Ascending aorta (tissue), 2 donors: ENCODE measurements at regions not wholly inside any gene's neighbourhood (a gene's known extent, or its start where the extent isn't known, plus 50 kb on each side); places are given as distances from the start of the nearest gene placed in this dataset.

Experiments used
- DNase-seq, 2 donors: peaks; one replicate each; pipeline ENCODE4 v3.0.0-alpha.2; 2019; ENCODE audit warnings: low spot score in 2 of 2
- H3K27ac ChIP-seq, 2 donors: fragments of 200-600 bp; sonication (generic); one replicate each; pipeline ENCODE4 v1.5.1; 2016 to 2017; ENCODE audit warnings: mild to moderate bottlenecking in 1 of 2
- H3K27me3 ChIP-seq: fragments of 200-600 bp; sonication (generic); one replicate; pipeline ENCODE4 v1.5.1; 2017
- H3K36me3 ChIP-seq, 2 donors: fragments of 200-600 bp; sonication (generic); one replicate each; pipeline ENCODE4 v1.5.1; 2016
- H3K4me1 ChIP-seq, 2 donors: fragments of 200-600 bp; sonication (generic); one replicate each; pipeline ENCODE4 v1.5.1; 2016 to 2017; ENCODE audit warnings: mild to moderate bottlenecking in 1 of 2
- H3K4me3 ChIP-seq, 2 donors: fragments of 200-600 bp; sonication (generic); one replicate each; pipeline ENCODE4 v1.5.1; 2016 to 2017; ENCODE audit warnings: mild to moderate bottlenecking in 1 of 2
- H3K9me3 ChIP-seq, 2 donors: fragments of 200-600 bp; sonication (generic); one replicate each; pipeline ENCODE4 v1.5.1; 2016
- intact Hi-C: fragments of 100-400 bp; cut with DNase I; formaldehyde crosslinking; loops from one replicate; pipeline ENCODE4 v1.15.1; 2023
- TF ChIP-seq, protein P1 (sequence below), 3 experiments: fragments of 200-600 bp in 2 of 3; fragments of 450-650 bp in 1 of 3; sonication (generic) in 2 of 3; IDR thresholded peaks; one replicate each; pipeline ENCODE4 v1.5.1; 2016 to 2019; ENCODE audit warnings: antibody characterized with exemption in 3 of 3, mild to moderate bottlenecking in 1 of 3, moderate library complexity in 1 of 3

DNA sequence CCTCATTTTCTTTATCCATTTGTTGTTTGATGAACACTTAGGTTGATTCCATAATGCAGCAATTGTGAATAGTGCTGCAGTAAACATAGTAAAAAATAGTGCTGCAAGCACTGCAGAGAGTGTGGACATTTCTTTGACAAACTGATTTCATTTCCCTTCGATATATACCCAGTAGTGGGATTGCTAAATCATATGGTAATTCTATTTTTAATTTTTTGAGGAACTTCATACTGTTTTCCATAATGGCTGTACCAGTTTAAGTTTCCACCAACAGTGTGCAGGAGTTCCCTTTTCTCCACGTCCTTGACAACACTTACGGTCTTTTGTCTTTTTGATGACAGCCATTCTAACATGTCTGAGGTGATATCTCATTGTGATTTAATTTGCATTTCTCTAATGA lies 138.2 kb upstream of the PLPPR1 start:
- Histone ChIP-seq H3K4me3 (no peak overlapping the region), H3K27ac (no peak overlapping the region), H3K9me3 (no peaks in the 10 kb centered on the region), H3K4me1 (no peaks in the 10 kb centered on the region), H3K36me3 (no peaks in the 10 kb centered on the region), H3K27me3 (no peaks in the 10 kb centered on the region)
- DNase-seq, result no peak
- intact Hi-C loops, result no loop called here
- TF ChIP-seq, protein P1, sequence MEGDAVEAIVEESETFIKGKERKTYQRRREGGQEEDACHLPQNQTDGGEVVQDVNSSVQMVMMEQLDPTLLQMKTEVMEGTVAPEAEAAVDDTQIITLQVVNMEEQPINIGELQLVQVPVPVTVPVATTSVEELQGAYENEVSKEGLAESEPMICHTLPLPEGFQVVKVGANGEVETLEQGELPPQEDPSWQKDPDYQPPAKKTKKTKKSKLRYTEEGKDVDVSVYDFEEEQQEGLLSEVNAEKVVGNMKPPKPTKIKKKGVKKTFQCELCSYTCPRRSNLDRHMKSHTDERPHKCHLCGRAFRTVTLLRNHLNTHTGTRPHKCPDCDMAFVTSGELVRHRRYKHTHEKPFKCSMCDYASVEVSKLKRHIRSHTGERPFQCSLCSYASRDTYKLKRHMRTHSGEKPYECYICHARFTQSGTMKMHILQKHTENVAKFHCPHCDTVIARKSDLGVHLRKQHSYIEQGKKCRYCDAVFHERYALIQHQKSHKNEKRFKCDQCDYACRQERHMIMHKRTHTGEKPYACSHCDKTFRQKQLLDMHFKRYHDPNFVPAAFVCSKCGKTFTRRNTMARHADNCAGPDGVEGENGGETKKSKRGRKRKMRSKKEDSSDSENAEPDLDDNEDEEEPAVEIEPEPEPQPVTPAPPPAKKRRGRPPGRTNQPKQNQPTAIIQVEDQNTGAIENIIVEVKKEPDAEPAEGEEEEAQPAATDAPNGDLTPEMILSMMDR (IDR thresholded peaks at IDR 0.05), result no peak

DNA sequence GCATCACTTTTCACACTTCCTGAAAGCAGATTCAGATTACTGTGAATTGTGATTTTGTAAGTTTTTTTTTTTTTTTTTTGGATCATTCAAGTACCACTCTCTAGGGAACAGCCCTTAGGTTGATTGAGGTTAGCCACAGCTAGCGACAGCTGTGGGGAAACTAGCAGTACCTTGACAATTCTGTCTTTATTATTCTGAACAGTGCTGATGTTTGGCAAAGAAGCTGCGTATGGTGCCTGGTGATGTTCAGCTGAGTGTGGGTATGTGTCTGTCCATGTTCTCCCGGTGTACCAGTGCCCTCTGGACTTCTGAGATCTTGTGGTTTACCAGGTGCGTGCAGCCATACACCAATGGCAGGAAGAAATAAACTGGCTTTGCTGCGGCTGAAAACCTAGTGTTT lies 117.3 kb upstream of the PLPPR1 start:
- DNase-seq, result no peak
- no peaks in the 10 kb centered on the region for H3K9me3 ChIP-seq
- H3K4me1 ChIP-seq, result no peaks in the 10 kb centered on the region
- no peak overlapping the region for H3K4me3 ChIP-seq
- TF ChIP-seq, protein P1 (IDR thresholded peaks at IDR 0.05), result no peak
- H3K27me3 ChIP-seq, result no peaks in the 10 kb centered on the region
- intact Hi-C loops, result no loop called here
- H3K27ac ChIP-seq, result no peak overlapping the region
- no peaks in the 10 kb centered on the region for H3K36me3 ChIP-seq

DNA sequence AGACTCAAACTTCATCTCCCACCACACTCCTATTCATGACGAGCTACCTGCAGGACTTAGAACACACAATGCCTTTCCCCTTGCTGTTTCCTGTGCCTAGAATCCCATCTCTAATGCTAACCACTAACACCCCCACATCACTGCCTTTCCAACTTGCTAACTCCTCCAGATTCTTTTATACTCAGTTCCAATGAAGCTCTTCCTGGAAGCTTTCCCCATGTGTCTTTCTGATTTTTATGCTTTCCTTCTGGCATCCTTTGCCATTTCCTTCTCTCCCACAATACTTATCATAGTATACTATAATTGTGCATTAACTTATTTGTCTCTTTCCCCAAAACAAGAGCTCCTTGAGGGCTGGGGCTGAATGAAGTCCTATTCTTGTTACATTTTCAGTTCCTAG lies 115.3 kb upstream of the PLPPR1 start:
- Histone ChIP-seq H3K9me3 (no peaks in the 10 kb centered on the region), H3K36me3 (no peaks in the 10 kb centered on the region), H3K27me3 (no peaks in the 10 kb centered on the region), H3K27ac (no peak overlapping the region), H3K4me1 (no peaks in the 10 kb centered on the region), H3K4me3 (no peak overlapping the region)
- TF ChIP-seq, protein P1 (IDR thresholded peaks at IDR 0.05), result no peak
- intact Hi-C loops, result no loop called here
- DNase-seq, result no peak

DNA sequence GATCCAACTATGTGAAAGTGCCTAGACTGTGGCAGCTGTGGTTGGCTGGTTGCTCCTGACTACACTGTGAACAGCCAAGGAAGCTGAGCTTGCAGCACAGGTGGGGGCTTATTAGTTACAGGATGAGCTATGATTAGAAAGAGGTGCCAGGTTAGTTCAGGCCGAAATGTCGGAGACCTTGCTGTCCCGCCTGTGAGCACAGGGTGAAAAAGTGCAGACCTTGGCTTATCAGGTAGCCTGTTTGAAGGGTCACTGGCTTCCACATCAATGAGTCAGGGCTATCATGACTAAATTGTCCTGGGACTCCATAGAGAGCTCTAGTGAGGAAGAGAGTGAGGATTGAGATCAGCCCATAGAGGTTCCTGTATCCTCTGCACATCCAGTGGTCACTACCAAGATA lies 114.3 kb upstream of the PLPPR1 start:
- TF ChIP-seq, protein P1 (IDR thresholded peaks at IDR 0.05), result no peak
- intact Hi-C loops, result no loop called here
- no peak overlapping the region for H3K4me3 ChIP-seq
- no peak overlapping the region for H3K27ac ChIP-seq
- H3K9me3 ChIP-seq, result no peaks in the 10 kb centered on the region
- no peaks in the 10 kb centered on the region for H3K4me1 ChIP-seq
- no peaks in the 10 kb centered on the region for H3K36me3 ChIP-seq
- H3K27me3 ChIP-seq, result no peaks in the 10 kb centered on the region
- no peak for DNase-seq

DNA sequence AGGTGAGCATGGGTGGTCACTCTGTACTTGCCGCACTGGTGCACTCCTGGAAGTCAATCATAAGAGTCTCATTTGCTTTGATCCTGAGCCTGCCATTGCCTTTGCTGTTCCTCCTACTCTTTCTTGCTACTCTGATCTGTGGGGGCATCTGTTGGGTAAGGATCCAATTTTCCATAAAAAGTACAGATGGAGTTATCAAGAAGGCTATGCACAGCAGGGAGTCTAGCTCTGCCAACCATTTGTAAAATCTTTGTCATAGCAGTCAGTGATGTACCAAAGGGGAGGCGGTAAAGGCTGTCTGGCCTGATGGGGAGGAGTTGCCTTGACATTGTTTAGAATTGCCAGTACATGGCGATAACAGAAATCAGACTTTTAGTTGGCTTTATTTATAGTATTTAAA lies 109.0 kb upstream of the PLPPR1 start:
- no peak overlapping the region for H3K27ac ChIP-seq
- no peaks in the 10 kb centered on the region for H3K4me1 ChIP-seq
- H3K36me3 ChIP-seq, result no peaks in the 10 kb centered on the region
- H3K9me3 ChIP-seq, result no peaks in the 10 kb centered on the region
- TF ChIP-seq, protein P1 (IDR thresholded peaks at IDR 0.05), result no peak
- no peak overlapping the region for H3K4me3 ChIP-seq
- no peak for DNase-seq
- no peaks in the 10 kb centered on the region for H3K27me3 ChIP-seq
- intact Hi-C loops, result no loop called here

DNA sequence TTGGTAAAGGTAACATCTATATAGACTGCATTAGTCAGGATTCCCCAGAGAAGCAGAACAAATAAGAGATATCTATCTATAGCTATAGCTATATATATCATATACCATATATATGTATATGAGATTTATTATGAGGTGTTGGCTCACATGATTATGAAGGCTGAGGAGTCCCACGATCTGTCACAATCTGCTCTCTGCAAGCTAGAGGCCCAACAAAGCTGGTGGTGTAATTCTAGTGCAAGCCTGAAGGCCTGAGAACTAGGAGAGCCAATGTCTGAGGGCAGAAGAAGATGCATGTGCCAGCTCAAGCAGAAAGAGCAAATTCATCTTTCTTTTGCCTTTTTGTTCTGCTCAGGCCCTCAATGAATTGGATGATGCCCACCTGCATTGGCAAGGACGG lies 102.2 kb upstream of the PLPPR1 start:
- no peaks in the 10 kb centered on the region for H3K27me3 ChIP-seq
- TF ChIP-seq, protein P1 (IDR thresholded peaks at IDR 0.05), result no peak

More for the DNA sequence above, 102.2 kb upstream of the PLPPR1 start:
- H3K27ac ChIP-seq, result no peak overlapping the region
- H3K4me3 ChIP-seq, result no peak overlapping the region
- no peaks in the 10 kb centered on the region for H3K36me3 ChIP-seq
- intact Hi-C loops, result no loop called here
- no peak for DNase-seq
- H3K4me1 ChIP-seq, result no peaks in the 10 kb centered on the region
- H3K9me3 ChIP-seq, result no peaks in the 10 kb centered on the region
